HG03025 (cell line): ENCODE measurements at regions not wholly inside any gene's neighbourhood (a gene's known extent, or its start where the extent isn't known, plus 50 kb on each side); places are given as distances from the start of the nearest gene placed in this dataset.

Source experiments
- ATAC-seq: cut with Tn5 transposase; IDR thresholded peaks from one replicate; pipeline ENCODE4 v1.9.1; 2021; ENCODE audit warnings: mild to moderate bottlenecking, moderate library complexity; ENCODE audit not compliant: unreplicated experiment, low FRiP score

DNA sequence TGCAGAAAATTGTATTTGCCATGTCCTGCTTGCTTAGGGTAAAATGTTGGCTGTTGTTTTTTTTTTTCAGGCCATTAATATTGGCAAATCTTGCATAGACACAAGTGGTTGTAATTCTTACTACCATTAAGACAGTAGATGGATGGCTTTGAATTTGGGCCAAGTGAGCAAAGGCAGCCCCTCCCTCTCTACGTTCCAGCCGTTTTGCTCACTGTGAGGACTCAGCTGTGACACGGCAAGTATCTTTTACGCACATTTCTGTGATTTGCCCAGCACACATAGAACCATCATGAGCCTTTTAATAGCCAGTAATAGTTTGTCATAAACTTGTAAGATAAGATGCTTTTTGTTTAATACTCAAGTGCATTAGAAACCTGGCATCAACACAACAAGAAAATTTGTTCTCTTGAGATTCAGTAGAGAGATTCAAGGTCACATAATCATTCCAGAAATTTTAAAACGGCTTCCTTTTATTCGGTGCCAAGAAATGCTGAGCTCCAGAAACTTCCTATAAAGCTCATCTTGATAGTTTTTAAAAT lies 205.2 kb upstream of the ADCY2 start:
- ATAC-seq, result no peak

DNA sequence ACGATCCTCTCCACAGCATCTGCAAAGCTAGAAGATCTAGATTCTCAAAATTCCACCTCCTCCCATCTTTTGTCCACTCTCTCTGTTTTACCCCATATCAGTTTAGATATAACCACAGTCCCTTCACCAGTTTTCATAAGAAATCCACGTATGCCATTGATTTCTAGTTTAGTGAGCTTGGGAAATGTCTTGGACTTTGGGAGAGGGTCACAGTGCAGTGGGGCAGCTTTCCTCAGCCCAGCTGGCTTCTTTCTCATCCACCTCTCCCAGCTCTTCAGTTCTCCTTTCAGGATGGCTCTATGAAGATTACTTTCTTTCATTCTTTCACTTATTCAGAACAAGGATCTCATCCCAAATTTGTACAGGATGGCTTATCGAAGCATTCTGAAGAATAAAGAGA lies 203.9 kb upstream of the ADCY2 start:
- ATAC-seq, result no peak

- no peak for ATAC-seq
Observed at GRCh38 chr5:7202846-7203245, 193.1 kb upstream of the ADCY2 start.

- no peak for ATAC-seq
Observed at GRCh38 chr5:7207979-7208378, 188.0 kb upstream of the ADCY2 start.

- no peak for ATAC-seq
Observed at GRCh38 chr5:7208938-7209337, 187.0 kb upstream of the ADCY2 start.

DNA sequence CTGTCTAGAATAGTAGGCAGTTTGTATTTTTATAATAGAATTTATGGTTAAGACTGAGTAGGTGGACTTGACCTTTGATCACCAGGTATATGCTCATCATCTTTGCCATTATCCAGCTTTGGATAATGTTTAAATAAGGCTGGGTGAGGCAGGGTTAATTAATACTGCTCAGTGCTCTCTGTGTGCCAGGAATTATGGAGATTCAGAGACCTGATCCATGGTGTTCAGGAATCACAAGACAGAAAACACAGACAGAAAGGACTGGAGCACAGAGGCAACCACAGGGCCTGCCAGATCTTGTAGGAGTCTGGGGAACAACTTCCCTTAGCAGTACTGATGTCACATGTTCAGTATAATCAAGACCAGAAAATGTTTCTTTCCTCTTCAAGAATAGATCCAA lies 186.3 kb upstream of the ADCY2 start:
- no peak for ATAC-seq

DNA sequence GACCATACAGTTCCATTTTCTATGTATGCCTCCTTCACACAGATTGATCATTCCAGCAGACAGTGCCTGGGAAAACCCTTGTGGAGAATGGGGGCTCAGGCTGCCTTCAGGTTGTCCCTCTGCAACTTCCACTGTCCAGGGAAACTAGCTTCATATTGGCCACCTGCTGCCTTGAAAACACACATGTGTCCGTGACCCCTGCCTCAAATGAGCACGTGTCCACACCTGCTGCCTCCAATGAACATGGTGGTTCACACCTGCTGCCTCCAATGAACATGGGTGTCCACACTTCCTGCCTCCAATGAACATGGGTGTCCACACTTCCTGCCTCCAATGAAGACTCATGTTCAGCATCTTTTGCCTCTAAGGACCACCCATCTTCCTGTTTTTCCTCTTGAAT lies 185.4 kb upstream of the ADCY2 start:
- no peak for ATAC-seq

DNA sequence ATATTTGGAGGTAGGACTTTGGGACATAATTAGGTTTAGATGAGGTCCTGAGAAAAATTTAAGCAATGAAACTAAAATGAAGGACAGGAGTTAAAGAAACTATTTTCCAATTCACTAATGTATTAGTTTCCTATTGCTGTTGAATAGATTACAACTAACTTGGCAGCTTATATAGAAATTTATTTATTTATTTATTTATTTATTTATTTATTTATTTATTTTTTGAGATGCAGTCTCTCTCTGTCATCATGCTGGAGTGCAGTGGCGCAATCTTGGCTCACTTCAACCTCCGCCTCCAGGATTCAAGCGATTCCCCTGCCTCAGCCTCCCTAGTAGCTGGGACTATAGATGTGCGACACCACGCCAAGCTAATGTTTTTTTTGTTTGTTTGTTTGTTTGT lies 182.4 kb upstream of the ADCY2 start:
- no peak for ATAC-seq

DNA sequence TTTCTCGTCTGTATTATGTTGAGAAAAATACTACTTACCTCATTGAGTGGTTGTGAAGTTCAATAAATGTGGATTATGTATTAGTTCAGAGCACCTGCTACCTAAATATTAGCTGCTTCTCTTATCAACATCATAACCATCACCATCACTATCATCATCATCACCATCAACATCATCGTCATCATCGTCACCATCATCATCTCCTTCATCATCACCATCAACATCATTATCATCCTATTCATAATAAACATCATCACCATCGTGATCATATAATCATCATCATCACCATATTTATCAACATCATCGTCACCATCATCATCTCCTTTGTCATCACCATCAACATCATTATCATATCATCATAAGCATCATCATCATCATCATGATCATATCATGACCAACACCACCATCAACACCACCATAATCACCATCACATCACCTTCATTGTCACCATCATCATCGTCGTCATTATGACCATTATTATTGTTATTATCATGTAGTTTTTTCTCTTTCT lies 181.0 kb upstream of the ADCY2 start:
- no peak for ATAC-seq

DNA sequence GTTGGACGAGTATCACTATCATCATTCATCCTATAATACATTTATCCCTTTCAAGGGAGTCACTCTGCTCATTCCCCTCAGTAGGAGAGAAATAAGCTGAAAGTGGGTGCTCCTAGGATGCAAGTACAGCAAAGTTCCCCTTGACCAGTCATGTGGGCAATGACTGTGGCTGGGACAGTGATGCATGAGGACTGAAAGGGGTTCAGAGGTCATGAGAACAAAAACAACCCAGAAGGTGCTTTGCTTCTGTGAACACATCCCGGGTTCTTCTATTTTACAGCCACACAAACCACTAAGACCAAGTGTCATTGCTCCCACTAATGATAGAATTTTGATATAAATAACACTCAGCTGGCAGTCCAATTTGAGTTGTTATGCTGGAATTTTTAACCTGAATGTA lies 177.8 kb upstream of the ADCY2 start:
- ATAC-seq, result no peak

DNA sequence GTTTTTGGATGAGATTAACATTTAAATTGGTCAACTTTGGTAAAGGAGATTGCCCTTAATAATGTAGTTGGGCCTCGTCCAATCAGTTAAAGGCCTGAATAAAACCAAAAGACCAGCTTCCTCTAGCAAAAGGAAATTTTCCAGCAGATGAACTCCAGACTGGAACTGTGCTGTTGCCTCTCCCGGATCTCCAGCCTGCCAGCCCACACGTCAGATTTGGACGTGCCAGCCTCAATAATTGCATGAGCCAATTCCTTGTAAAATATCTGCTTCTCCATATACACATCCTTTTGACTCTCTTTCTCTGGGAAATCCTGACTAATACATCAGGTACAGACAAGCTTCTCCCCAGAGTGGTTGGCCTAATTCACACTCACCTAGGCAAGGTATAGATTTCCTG lies 175.8 kb upstream of the ADCY2 start:
- no peak for ATAC-seq

DNA sequence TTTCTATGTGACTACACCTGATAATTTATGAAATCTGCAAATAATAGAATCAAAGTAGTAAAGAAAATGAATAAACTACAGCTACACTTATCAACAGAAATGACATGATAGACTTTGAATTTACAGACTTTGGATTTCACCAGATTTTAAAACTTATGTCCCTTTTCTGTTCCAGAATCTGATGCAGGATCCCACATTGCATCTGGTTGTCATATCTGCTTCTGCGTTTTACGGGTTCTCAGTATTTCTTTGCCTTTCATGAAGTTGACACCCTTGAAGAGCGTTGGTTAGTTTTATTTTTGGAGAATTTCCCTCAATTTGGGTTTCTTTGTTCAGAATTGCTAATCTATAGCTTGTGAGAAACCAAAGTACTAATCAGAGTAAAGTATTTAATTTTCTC lies 174.9 kb upstream of the ADCY2 start:
- ATAC-seq, result no peak

- ATAC-seq, result no peak
Observed at GRCh38 chr5:7225826-7226225, 170.1 kb upstream of the ADCY2 start.

DNA sequence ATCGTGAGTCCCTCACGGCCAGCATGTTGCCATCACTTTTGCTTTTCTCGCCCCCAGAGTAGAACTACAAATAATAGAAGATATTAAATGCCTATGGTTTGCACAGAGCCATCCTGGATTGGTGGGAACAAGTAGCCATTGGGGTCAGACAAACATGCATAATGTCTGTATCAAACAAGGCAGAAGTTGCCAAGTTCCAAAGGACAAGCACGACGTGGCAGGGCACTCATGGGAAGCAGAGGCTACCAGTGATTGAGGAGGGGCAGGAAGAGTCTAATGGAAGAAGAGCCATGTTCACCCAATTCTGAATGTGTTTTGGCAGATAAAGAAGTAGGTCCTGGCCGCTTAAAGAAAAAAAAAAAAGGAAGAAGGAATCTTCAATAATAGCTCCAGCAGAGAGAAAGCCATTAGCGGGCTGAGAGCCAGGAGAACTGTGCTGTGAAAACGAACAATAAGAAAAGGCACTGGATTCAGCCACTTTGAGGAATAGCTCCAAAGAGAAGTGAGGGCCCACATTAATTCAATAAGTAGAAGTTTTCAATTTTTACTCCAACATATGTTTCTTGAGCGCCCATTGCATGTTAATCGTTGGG lies 153.7 kb upstream of the ADCY2 start:
- ATAC-seq, result no peak

- ATAC-seq, result no peak
Observed at GRCh38 chr5:7244208-7244607, 151.7 kb upstream of the ADCY2 start.

DNA sequence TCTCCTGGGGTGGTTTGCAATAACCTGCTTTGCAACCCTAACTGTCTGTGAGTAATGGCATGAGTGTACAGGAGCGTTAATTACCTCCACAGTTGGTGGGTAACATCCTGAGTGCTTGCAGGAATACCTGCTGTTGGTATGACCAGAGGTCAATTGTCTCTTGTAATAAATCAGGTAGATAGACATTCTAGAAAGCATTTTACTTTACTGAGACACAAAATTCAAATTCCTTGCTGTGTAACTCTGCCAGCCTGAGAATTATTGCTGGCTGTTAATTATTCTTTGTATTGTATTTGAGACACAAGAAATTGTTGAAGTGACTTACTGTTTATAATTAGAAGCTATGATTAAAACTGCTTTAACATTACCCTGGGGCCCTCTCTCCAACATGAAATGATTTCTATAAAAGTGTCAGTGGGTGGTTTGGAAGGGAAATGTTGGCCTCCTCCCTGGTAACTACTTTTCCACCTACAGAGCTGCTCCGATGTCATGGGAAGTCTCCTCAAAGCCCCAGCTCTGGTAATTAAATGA lies 150.8 kb upstream of the ADCY2 start:
- no peak for ATAC-seq

DNA sequence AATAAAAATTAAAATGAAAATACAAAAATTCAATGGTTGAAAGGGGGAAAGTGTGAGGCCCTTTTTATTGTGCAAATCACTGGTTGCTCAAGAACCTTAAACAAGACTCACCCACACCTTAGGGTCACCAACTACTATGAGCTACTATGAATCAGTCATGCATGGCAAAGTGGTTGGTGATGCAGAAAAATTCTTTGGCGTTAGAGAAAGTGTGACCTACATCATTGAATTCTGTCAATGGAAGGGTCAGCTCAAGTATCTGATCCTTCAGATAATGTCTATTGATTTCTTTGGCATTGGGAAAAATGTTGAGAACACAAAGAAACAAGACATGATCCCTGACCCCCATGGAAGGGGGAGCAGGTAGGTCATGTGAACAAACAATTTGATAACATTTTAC lies 149.7 kb upstream of the ADCY2 start:
- no peak for ATAC-seq

DNA sequence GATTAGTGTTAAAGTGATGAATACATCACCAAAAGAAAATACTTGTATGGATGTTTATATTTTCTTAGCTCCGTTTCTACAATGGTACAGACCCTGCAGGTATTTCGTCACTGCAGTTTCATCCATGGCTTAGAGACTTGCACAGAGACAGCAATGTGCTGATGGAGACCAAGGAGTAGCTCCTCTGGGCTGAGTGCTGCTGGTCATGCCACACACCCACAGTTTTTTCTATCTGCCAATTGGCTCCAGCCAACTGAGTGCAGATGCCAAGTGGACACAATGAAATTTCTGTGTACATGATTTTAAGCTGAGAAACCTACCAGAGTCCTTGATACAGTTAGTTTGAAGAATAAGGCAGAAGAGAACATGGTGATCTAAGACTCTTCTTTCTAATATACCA lies 145.9 kb upstream of the ADCY2 start:
- ATAC-seq, result no peak

DNA sequence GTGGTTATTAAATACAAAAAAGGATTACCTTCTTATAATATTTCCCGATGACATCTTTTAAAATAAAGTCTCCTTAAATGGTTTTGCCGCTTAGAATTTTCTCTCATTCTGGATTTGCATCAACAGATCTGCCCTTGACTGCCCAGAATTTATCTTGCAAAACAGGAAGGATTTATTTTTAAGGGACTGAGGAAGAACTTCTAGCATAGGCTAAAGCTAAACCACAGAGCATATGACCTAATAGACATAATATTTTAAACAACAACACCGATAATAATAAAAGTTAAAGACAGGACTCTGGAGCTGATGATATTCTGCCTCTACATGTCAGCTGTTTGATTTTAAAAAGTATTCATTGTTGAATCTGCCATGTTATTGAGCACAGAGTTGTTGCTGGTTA lies 145.3 kb upstream of the ADCY2 start:
- ATAC-seq, result no peak

GRCh38 chr5:7251132-7251531 lies 144.8 kb upstream of the ADCY2 start:
- ATAC-seq, result no peak

DNA sequence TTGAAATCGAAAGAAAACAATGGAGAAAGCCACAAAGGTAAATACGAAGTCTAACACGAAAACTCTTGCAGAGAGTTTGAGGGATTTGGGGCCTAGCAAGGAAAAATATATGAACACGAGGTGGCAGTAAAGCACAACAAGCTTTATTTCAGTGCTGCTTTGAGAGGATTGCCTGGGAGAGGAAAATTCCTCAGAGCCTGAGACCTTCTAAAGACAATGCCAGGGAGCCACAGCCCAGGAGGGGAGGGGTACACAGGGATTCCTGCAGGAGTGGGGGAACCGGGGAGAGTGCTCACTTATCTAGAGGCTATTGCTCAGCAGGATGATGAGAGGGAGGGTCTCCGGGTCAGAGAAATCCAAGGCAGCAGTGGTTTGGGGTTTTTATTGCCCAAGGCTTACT lies 134.9 kb upstream of the ADCY2 start:
- ATAC-seq, result no peak

DNA sequence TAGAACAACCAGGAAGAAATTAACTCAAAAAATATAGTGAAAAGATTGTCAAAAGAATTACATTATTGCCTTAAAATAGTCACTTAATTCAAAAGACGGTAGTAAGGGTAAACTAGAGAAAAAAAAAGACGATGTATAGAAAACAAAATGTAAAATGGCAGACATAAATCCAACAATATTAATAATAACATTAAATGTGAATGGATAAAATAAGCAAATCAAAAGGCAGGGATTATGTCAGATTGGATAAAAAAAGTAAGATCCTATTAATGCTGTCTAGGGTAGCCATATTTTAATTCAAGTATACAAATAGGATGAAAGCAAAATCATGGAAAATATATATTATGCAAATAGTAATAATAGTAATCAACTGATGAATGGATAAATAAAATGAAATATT lies 134.0 kb upstream of the ADCY2 start:
- no peak for ATAC-seq
